HepG2 (cell line): ENCODE measurements at regions not wholly inside any gene's neighbourhood (a gene's known extent, or its start where the extent isn't known, plus 50 kb on each side); places are given as distances from the start of the nearest gene placed in this dataset.

Source experiments
- ATAC-seq: fragments of 200-7000 bp; cut with Tn5 transposase; 3 replicates; pipeline ENCODE4 v1.9.1; 2020; ENCODE audit warnings: mild to moderate bottlenecking, moderate library complexity
- BruUV-seq: library from RNA; stranded (reverse); fragments of 400-500 nt; replicated peaks from 2 replicates; lab custom pipeline; 2021; lab: Mats Ljungman, UMichigan
- CTCF ChIA-PET: fragments of 300-600 bp; formaldehyde crosslinking; extraction: SDS; loops from one replicate; lab custom pipeline; 2021; ENCODE audit warnings: low total read pairs, inconsistent platforms, low intra/inter-chr PET ratio; lab: Yijun Ruan, JAX
- POLR2A ChIA-PET: fragments of 350-600 bp; sonication (Branson Sonifier 250); formaldehyde crosslinking; loops from one replicate; lab custom pipeline; 2020; ENCODE audit warnings: antibody characterized with exemption, inconsistent platforms; lab: Yijun Ruan, JAX
- DNase-seq: peaks from one replicate; pipeline ENCODE4 v3.0.0-alpha.2; 2015; ENCODE audit warnings: low spot score
- FAIRE-seq: peaks from 3 replicates; lab custom pipeline; 2011; peaks lifted over from hg19 to GRCh38; lab: Jason Lieb, UNC
- H2AFZ ChIP-seq: one replicate; pipeline ENCODE4 v1.6.1; 2011; ENCODE audit warnings: low read length, inconsistent platforms
- H3K27ac ChIP-seq: fragments of 300-600 bp; 3 replicates; pipeline ENCODE4 v1.8.0; 2011; ENCODE audit warnings: mixed run types, mild to moderate bottlenecking, mixed read lengths, low read length, inconsistent platforms; ENCODE audit not compliant: insufficient read depth; ENCODE audit errors: extremely low read length
- H3K27me3 ChIP-seq, 2 experiments: fragments of 200-600 bp in 1 of 2; 2 replicates in 1 of 2; 3 replicates in 1 of 2; pipeline versions ENCODE4 v1.6.0 to v1.8.0; 2011; ENCODE audit warnings: low read length in 2 of 2, mild to moderate bottlenecking in 2 of 2, moderate library complexity in 2 of 2, inconsistent platforms in 1 of 2; ENCODE audit not compliant: insufficient read depth in 2 of 2, control insufficient read depth in 1 of 2
- H3K36me3 ChIP-seq, 2 experiments: fragments of 200-600 bp in 1 of 2; replicated peaks in 1 of 2; 2 replicates in 1 of 2; 3 replicates in 1 of 2; pipeline versions ENCODE4 v1.5.1 to v1.8.0; 2011; ENCODE audit warnings: low read length in 2 of 2, inconsistent platforms in 1 of 2; ENCODE audit not compliant: insufficient read depth in 2 of 2, control insufficient read depth in 1 of 2
- H3K4me1 ChIP-seq: 2 replicates; pipeline ENCODE4 v1.5.1; 2012; ENCODE audit warnings: low read length, inconsistent platforms; ENCODE audit not compliant: insufficient read depth
- H3K4me2 ChIP-seq: 2 replicates; pipeline ENCODE4 v1.6.0; 2011; ENCODE audit warnings: low read depth, low read length, inconsistent platforms
- H3K4me3 ChIP-seq, 3 experiments: fragments of 200-600 bp in 1 of 3; sonication (generic), shearing (Covaris generic) in 1 of 3; replicated peaks in 1 of 3; 2 replicates each; pipeline ENCODE4 v1.5.1; 2011 to 2016; ENCODE audit warnings: low read length in 3 of 3, inconsistent platforms in 2 of 3, low read depth in 2 of 3, mild to moderate bottlenecking in 2 of 3, control low read depth in 1 of 3, mixed read lengths in 1 of 3; ENCODE audit not compliant: insufficient read depth in 1 of 3
- H3K79me2 ChIP-seq: one replicate; pipeline ENCODE4 v1.6.1; 2011; ENCODE audit warnings: low read length, inconsistent platforms; ENCODE audit not compliant: insufficient read depth
- H3K9ac ChIP-seq: 2 replicates; pipeline ENCODE4 v1.6.0; 2011; ENCODE audit warnings: mild to moderate bottlenecking, low read depth, low read length, inconsistent platforms; ENCODE audit not compliant: insufficient read depth
- H3K9me3 ChIP-seq: 2 replicates; pipeline ENCODE4 v1.5.1; 2012; ENCODE audit warnings: mild to moderate bottlenecking, low read length
- H4K20me1 ChIP-seq: 2 replicates; pipeline ENCODE4 v1.6.0; 2011; ENCODE audit warnings: inconsistent platforms, mild to moderate bottlenecking, low read length, moderate library complexity; ENCODE audit not compliant: insufficient read depth
- BCL6 ChIP-seq: IDR thresholded peaks from 2 replicates; pipeline ENCODE4 v1.6.1; 2016; ENCODE audit warnings: missing genetic modification reagents, missing compliant biosample characterization
- CEBPZ ChIP-seq: IDR thresholded peaks from 2 replicates; pipeline ENCODE4 v1.6.1; 2012; ENCODE audit warnings: low read length, improper control_type of control experiment
- EZH2 ChIP-seq: conservative IDR thresholded peaks from 2 replicates; pipeline ENCODE4 v1.6.1; 2012; ENCODE audit warnings: mild to moderate bottlenecking, low read depth, low read length, moderate library complexity
- SIN3A ChIP-seq: IDR thresholded peaks from 2 replicates; pipeline ENCODE4 v1.6.1; 2011; ENCODE audit warnings: low read depth, mild to moderate bottlenecking, control low read depth, low read length, borderline replicate concordance
- U2AF1 ChIP-seq: fragments of 200-400 bp; formaldehyde crosslinking; optimal IDR thresholded peaks from 2 replicates; pipeline ENCODE3; 2017; ENCODE audit warnings: mild to moderate bottlenecking, low read depth, low read length
- ZNF530 ChIP-seq: sonication (generic); formaldehyde crosslinking; IDR thresholded peaks from 2 replicates; pipeline ENCODE4 v1.5.0; 2020; ENCODE audit warnings: low read depth, mild to moderate bottlenecking, missing genetic modification reagents
- ZNF572 ChIP-seq: sonication (generic); formaldehyde crosslinking; IDR thresholded peaks from 2 replicates; pipeline ENCODE4 v1.5.1; 2020; ENCODE audit warnings: mild to moderate bottlenecking, missing genetic modification reagents
- ZNF609 ChIP-seq: sonication (generic); formaldehyde crosslinking; IDR thresholded peaks from 2 replicates; pipeline ENCODE4 v1.4.0; 2020; ENCODE audit warnings: mild to moderate bottlenecking, missing genetic modification reagents, borderline replicate concordance
- WGBS: methylation state at CpG from one replicate; pipeline ENCODE4 v1.1.6; 2017; ENCODE audit warnings: low lambda C conversion rate; 5-methylcytosine and 5-hydroxymethylcytosine counted together
- in situ Hi-C: cut with HindIII; loops from 2 replicates; pipeline ENCODE4 v1.10.0; 2017; ENCODE audit warnings: low pct_unique_long_range_greater_than_20kb; ENCODE audit not compliant: extremely low pct_ligation_motif_present
- intact Hi-C: fragments of 100-400 bp; cut with micrococcal nuclease; formaldehyde crosslinking; loops from one replicate; pipeline ENCODE4 v1.10.0; 2022; ENCODE audit not compliant: unreplicated experiment

- in situ Hi-C loops = no loop called here
Measured at GRCh38 chr13:50726164-50726563, 117.3 kb downstream of the DLEU7 start.

More at GRCh38 chr13:50726164-50726563, 117.3 kb downstream of the DLEU7 start:
- Histone ChIP-seq H2AFZ (no peak overlapping the region), H3K4me3 (no peak overlapping the region), H3K36me3 (no peaks in the 10 kb centered on the region), H4K20me1 (no peaks in the 10 kb centered on the region), H3K27me3 (no peaks in the 10 kb centered on the region), H3K27ac (no peak overlapping the region), H3K9me3 (peaks cover 6% of the 10 kb centered on the region; the same call in 1 of the 2 replicates), H3K9ac (no peak overlapping the region), H3K4me1 (no peaks in the 10 kb centered on the region), H3K79me2 (no peaks in the 10 kb centered on the region), H3K4me2 (no peak overlapping the region)
- ChIA-PET POLR2A (no interaction called here), CTCF (no interaction called here)
- WGBS = 75% methylated on average over 4 of the region's 4 CpGs
- TF ChIP-seq U2AF1 (no peak), CEBPZ (no peak), ZNF530 (CRISPR knock-in tag) (no peak), ZNF609 (no peak), ZNF572 (no peak), EZH2 (no peak), BCL6 (CRISPR knock-in tag) (no peak), SIN3A (no peak)
- ATAC-seq = no peak
- intact Hi-C loops = no loop called here
- BruUV-seq = no TSS peak
- DNase-seq = no peak
- FAIRE-seq = no peak
